ENCODE measurements at regions not wholly inside any gene's neighbourhood (a gene's known extent, or its start where the extent isn't known, plus 50 kb on each side); places are given as distances from the start of the nearest gene placed in this dataset.

DNA sequence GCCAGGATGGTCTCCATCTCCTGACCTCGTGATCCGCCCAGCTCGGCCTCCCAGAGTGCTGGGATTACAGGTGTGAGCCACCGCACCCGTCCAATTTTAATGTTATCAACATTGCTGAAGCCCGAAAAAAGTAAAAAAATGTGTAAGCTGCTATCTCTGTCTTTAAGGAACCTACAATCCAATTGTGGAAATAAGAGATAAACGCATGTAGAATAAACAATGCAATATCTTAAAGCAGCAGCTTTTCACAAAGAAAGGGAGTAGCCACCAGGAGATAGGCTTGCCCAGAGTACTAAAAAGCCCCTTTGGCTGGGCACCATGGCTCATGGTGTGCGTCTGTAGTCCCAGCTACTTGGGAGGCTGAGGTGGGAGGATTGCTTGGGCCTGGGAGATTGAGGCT, 282.9 kb upstream of the LYZL1 start:
- no peak for DNase-seq (ENCODE audit: low read depth)
- TF ChIP-seq, protein P1, sequence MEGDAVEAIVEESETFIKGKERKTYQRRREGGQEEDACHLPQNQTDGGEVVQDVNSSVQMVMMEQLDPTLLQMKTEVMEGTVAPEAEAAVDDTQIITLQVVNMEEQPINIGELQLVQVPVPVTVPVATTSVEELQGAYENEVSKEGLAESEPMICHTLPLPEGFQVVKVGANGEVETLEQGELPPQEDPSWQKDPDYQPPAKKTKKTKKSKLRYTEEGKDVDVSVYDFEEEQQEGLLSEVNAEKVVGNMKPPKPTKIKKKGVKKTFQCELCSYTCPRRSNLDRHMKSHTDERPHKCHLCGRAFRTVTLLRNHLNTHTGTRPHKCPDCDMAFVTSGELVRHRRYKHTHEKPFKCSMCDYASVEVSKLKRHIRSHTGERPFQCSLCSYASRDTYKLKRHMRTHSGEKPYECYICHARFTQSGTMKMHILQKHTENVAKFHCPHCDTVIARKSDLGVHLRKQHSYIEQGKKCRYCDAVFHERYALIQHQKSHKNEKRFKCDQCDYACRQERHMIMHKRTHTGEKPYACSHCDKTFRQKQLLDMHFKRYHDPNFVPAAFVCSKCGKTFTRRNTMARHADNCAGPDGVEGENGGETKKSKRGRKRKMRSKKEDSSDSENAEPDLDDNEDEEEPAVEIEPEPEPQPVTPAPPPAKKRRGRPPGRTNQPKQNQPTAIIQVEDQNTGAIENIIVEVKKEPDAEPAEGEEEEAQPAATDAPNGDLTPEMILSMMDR (conservative IDR thresholded peaks at IDR 0.05; ENCODE audit: low read depth, low read length) = no peak
- no peak overlapping the region for H3K4me3 ChIP-seq (ENCODE audit: low read depth, low read length)

DNA sequence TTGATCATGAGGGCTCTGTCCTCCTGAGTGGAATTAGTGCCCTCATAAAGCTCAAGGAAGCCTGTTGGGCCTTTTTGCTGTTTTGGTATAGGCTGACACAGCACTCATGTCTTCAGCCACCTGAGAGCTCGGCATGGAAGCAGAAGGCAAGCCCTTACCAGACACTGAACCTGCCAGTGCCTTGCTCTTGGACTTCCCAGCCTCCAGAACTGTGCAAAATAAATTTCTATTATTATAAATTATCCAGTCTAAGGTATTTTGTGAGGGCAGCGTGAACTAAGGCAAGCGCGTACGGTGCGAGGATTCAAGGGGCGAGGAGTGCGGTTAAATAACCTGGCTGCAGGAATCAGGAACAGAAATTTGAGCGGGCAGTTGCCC, 281.5 kb upstream of the LYZL1 start:
- TF ChIP-seq, protein P1 (conservative IDR thresholded peaks at IDR 0.05; ENCODE audit: low read depth, low read length) = no peak
- no peak overlapping the region for H3K4me3 ChIP-seq (ENCODE audit: low read depth, low read length)
- DNase-seq (ENCODE audit: low read depth) = no peak

- TF ChIP-seq, protein P1 (conservative IDR thresholded peaks at IDR 0.05; ENCODE audit: low read depth, low read length) = no peak
- no peak for DNase-seq (ENCODE audit: low read depth)
- no peak overlapping the region for H3K4me3 ChIP-seq (ENCODE audit: low read depth, low read length)
These were observed 280.9 kb upstream of the LYZL1 start for GRCh38 chr10:29007748-29008610.

DNA sequence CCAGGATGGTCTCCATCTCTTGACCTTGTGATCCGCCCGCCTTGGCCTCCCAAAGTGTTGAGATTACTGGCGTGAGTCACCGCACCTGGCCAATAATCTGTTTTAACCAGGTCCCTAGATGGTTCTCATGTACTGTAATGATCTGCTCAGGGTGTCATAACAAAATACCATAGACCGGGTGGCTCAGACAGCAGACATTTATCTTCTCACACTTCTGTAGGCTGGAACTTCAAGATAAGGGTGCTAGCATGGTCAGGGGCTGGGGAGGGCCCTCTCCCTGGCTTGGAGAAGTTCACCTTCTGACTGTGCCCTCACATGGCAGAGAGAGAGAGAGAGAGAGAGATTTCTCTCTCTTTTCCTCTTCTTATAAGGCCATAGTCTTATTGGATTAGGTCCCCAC, 279.4 kb upstream of the LYZL1 start:
- TF ChIP-seq, protein P1 (conservative IDR thresholded peaks at IDR 0.05; ENCODE audit: low read depth, low read length) = no peak
- no peak overlapping the region for H3K4me3 ChIP-seq (ENCODE audit: low read depth, low read length)
- DNase-seq (ENCODE audit: low read depth) = no peak

- TF ChIP-seq, protein P1 (conservative IDR thresholded peaks at IDR 0.05; ENCODE audit: low read depth, low read length) = no peak
- no peak for DNase-seq (ENCODE audit: low read depth)
- H3K4me3 ChIP-seq (ENCODE audit: low read depth, low read length) = no peak overlapping the region
These were observed 277.4 kb upstream of the LYZL1 start for GRCh38 chr10:29011516-29011915.

- H3K4me3 ChIP-seq (ENCODE audit: low read depth, low read length) = no peak overlapping the region
- TF ChIP-seq, protein P1 (conservative IDR thresholded peaks at IDR 0.05; ENCODE audit: low read depth, low read length) = no peak
- no peak for DNase-seq (ENCODE audit: low read depth)
These were observed 275.8 kb upstream of the LYZL1 start for GRCh38 chr10:29012926-29013554.
